Karpas-422 (cell line): ENCODE measurements at regions not wholly inside any gene's neighbourhood (a gene's known extent, or its start where the extent isn't known, plus 50 kb on each side); places are given as distances from the start of the nearest gene placed in this dataset.

Experiments used
- DNase-seq: peaks from one replicate; pipeline ENCODE4 v3.0.0-alpha.2; 2015
- H2AFZ ChIP-seq: fragments of 200-600 bp; sonication (generic); 2 replicates; pipeline ENCODE4 v1.6.1; 2014; ENCODE audit warnings: antibody characterized with exemption, low read length, mixed read lengths
- H3K27ac ChIP-seq: fragments of 200-600 bp; sonication (generic); 2 replicates; pipeline ENCODE4 v1.5.1; 2014; ENCODE audit warnings: mild to moderate bottlenecking, low read length, moderate library complexity
- H3K27me3 ChIP-seq: fragments of 200-600 bp; sonication (generic); 2 replicates; pipeline ENCODE4 v1.6.1; 2014; ENCODE audit warnings: low read length, mixed read lengths
- H3K36me3 ChIP-seq: fragments of 200-600 bp; sonication (generic); 2 replicates; pipeline ENCODE4 v1.6.1; 2014; ENCODE audit warnings: low read length, mixed read lengths; ENCODE audit not compliant: insufficient read depth
- H3K4me1 ChIP-seq: fragments of 200-600 bp; sonication (generic); 2 replicates; pipeline ENCODE4 v1.6.1; 2014; ENCODE audit warnings: mild to moderate bottlenecking, low read length, mixed read lengths
- H3K4me2 ChIP-seq: fragments of 200-600 bp; sonication (generic); 2 replicates; pipeline ENCODE4 v1.6.1; 2014; ENCODE audit warnings: low read length, low read depth, mild to moderate bottlenecking; ENCODE audit not compliant: poor library complexity, severe bottlenecking
- H3K4me3 ChIP-seq: fragments of 200-600 bp; sonication (generic); 2 replicates; pipeline ENCODE4 v1.5.1; 2014; ENCODE audit warnings: mild to moderate bottlenecking, antibody characterized with exemption, low read length, mixed read lengths
- H3K79me2 ChIP-seq: fragments of 200-600 bp; sonication (generic); 2 replicates; pipeline ENCODE4 v1.6.1; 2014; ENCODE audit warnings: mild to moderate bottlenecking, low read length, mixed read lengths
- H3K9ac ChIP-seq: fragments of 200-600 bp; sonication (generic); 2 replicates; pipeline ENCODE4 v1.6.0; 2014; ENCODE audit warnings: low read length
- H3K9me2 ChIP-seq: fragments of 200-600 bp; sonication (generic), shearing (Covaris generic); replicated peaks from 2 replicates; pipeline ENCODE4 v1.6.0; 2014; ENCODE audit warnings: mild to moderate bottlenecking, low read length, moderate library complexity; ENCODE audit not compliant: insufficient read depth
- H3K9me3 ChIP-seq: fragments of 300-700, 200-600 bp; sonication (generic); 2 replicates; pipeline ENCODE4 v1.6.1; 2014; ENCODE audit warnings: low read length, mixed read lengths
- H4K20me1 ChIP-seq: fragments of 200-600 bp; sonication (generic); 2 replicates; pipeline ENCODE4 v1.6.1; 2014; ENCODE audit warnings: mild to moderate bottlenecking, antibody characterized with exemption, low read length, low read depth; ENCODE audit not compliant: insufficient read depth

DNA sequence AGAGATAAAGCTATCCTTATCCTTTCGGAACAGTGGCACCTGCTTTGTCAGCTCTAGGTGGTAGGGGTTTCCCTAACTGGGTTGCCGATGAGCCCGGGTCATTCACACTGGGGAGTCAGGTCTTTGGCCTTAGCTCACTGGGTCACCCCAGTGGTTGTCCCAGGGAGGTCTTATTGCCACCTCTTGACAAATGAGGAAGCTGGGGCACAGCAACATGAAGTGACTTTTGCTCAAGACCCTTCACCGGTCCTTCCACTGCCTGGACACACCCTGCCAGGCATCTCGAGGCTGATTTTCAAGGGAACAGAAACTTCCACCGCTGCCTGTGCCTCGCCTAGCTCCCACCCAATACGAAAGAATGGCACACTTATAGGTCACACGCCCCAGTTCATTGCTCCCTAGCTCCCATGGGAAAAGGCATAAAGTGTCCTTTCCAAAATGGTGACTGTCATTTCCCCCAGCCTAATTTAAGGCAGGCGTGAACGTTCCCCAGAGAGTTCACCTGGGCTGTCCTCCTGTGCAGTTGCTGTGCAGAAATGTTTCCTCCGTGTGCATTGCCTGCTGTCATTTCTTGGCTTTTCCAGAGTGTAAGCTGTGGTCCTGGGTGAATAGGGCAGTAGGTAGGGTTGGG, 156.1 kb upstream of the CCND2 start:
- DNase-seq, result peak; percentile 75
- H3K4me2 ChIP-seq, result peak overlapping the region; percentile 95
- H3K27ac ChIP-seq, result peak overlapping the region; percentile 77

DNA sequence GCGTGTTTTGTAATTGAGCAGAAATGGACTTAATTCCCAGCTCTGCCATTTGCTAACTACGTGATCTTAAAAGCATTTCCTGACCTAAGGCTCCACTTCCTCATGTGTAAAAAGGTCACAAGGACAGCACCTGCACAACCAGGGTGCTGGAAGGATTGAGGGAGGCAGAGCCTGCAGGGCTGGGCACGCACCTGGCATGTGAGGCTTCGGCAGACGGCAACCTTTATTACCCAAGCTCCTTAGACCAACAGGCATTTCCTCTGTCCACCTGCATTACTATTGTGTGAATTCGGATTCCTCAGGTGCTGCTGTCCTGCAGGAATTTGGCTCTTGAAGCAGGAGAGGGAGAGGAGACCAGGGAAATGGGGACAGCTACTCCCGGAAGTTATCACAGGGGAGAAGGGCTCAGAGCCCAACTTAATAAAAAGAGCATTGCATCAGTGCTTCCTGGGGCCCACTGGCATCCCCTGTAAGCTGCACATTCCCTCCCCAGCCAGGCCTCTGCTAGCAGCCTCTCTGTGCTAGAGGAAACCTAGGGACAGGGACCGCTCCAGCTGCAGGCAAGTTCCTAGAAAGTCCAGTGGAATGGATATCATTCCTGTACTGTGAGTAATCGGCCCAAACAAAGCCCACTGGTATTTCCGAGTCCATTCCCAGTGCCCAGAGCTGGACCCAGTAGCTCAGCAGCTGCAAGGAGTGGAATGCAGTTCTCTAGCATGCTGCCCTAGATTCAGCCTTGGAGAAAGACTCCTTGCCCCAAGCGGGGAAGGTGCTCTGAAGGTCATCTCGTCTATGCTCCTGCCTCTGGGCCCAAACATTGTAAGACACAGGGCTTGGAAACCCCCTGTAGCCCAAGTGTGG, 157.1 kb upstream of the CCND2 start:
- Histone ChIP-seq H3K27me3 (no peaks in the 10 kb centered on the region), H3K4me1 (peaks cover 37% of the 10 kb centered on the region), H3K36me3 (no peaks in the 10 kb centered on the region), H3K9me3 (no peaks in the 10 kb centered on the region), H3K4me2 (peak overlapping the region; percentile 5), H3K4me3 (no peak overlapping the region), H3K9me2 (no peaks in the 10 kb centered on the region), H4K20me1 (no peaks in the 10 kb centered on the region), H3K27ac (no peak overlapping the region), H3K79me2 (no peaks in the 10 kb centered on the region), H3K9ac (no peak overlapping the region), H2AFZ (no peak overlapping the region)
- peak; percentile 58 for DNase-seq

More for the DNA sequence above, 156.1 kb upstream of the CCND2 start:
- Histone ChIP-seq H3K36me3 (no peaks in the 10 kb centered on the region), H3K27me3 (no peaks in the 10 kb centered on the region), H3K4me3 (peak overlapping the region; percentile 61), H3K79me2 (no peaks in the 10 kb centered on the region), H3K9me3 (no peaks in the 10 kb centered on the region), H4K20me1 (no peaks in the 10 kb centered on the region), H3K4me1 (peaks cover 37% of the 10 kb centered on the region), H3K9ac (0 out of 2 replicates have a peak overlapping the region, but pooled peaks have one; percentile 34), H2AFZ (no peak overlapping the region), H3K9me2 (no peaks in the 10 kb centered on the region)

DNA sequence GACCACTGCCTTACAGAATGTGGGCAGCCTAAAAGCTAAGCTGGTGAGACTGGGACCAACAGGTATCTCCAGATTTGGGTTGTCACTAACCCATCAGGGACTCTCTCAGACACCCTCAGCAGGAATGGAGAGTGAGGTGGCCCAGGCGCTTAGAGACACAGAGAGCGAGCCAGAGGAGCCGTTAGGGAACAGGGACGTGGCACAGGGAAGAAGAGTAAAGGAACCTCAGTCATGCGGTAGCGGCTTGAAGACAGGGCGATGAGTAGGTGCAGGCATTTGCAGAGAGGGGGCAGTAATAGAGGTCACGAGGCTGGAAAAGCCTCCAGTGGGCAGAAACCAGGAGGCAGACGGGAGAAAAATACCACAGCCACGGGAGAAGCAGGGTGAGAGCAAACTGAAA, 158.0 kb upstream of the CCND2 start:
- Histone ChIP-seq H3K27ac (no peak overlapping the region), H4K20me1 (no peaks in the 10 kb centered on the region), H3K79me2 (no peaks in the 10 kb centered on the region), H2AFZ (no peak overlapping the region), H3K9ac (no peak overlapping the region), H3K4me3 (no peak overlapping the region), H3K27me3 (no peaks in the 10 kb centered on the region), H3K9me2 (no peaks in the 10 kb centered on the region), H3K9me3 (no peaks in the 10 kb centered on the region), H3K36me3 (no peaks in the 10 kb centered on the region), H3K4me1 (peaks cover 37% of the 10 kb centered on the region), H3K4me2 (no peak overlapping the region)
- no peak for DNase-seq

DNA sequence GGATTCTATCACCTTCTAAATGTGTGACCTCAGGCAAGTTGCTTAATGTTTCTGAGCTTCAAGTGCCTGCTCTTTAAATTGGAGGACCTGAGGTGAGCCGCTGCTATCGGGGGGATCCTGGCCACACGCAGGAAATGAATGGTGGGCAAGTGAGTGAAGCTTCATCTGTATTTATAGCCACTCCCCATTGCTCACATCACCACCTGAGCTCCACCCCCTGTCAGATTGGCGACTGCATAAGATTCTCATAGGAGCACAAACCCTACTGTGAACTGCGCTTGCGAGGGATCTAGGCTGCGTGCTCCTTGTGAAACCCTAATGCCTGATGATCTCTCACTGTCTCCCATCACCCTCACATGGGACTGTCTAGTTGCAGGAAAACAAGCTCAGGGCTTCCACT, 158.6 kb upstream of the CCND2 start:
- no peaks in the 10 kb centered on the region for H3K36me3 ChIP-seq
- no peaks in the 10 kb centered on the region for H3K27me3 ChIP-seq
- H3K9ac ChIP-seq, result no peak overlapping the region
- no peak overlapping the region for H3K27ac ChIP-seq
- peaks cover 37% of the 10 kb centered on the region for H3K4me1 ChIP-seq
- H3K4me2 ChIP-seq, result no peak overlapping the region
- no peak overlapping the region for H2AFZ ChIP-seq
- no peak for DNase-seq
- H3K79me2 ChIP-seq, result no peaks in the 10 kb centered on the region
- H3K9me3 ChIP-seq, result no peaks in the 10 kb centered on the region
- no peak overlapping the region for H3K4me3 ChIP-seq
- no peaks in the 10 kb centered on the region for H3K9me2 ChIP-seq
- H4K20me1 ChIP-seq, result no peaks in the 10 kb centered on the region

DNA sequence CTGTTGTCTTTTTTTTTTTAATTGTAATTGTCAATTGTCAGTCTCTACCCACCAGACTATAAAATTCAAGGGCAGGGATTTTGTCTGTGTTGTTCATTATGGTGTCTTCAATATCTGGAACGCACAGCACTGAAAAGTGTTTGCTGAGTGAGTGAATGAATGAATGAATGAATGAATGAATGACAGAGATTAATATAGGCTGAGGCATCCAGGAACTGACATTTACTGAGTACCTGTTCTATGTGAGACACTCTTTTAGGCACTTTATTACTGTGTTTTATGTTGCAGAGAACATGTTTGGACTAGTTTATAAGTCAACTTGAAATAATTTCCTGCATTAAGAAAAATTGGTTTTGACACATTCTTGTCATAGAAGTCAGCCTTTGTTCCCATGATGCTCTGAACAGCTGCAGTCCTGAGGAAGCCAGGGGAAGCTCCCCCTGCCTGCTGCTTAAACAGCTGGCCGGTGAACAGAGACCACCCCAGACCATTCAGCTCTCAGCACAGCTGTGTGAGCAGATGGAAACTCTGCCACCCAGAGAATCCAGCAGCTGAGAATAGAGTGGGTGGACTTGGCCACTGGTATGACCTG, 160.7 kb upstream of the CCND2 start:
- Histone ChIP-seq H3K9me3 (no peaks in the 10 kb centered on the region), H3K9me2 (no peaks in the 10 kb centered on the region), H3K4me3 (no peak overlapping the region), H4K20me1 (no peaks in the 10 kb centered on the region), H2AFZ (no peak overlapping the region), H3K79me2 (no peaks in the 10 kb centered on the region), H3K27me3 (no peaks in the 10 kb centered on the region), H3K4me1 (peaks cover 22% of the 10 kb centered on the region), H3K4me2 (no peak overlapping the region), H3K27ac (no peak overlapping the region), H3K36me3 (no peaks in the 10 kb centered on the region), H3K9ac (no peak overlapping the region)
- DNase-seq, result no peak

DNA sequence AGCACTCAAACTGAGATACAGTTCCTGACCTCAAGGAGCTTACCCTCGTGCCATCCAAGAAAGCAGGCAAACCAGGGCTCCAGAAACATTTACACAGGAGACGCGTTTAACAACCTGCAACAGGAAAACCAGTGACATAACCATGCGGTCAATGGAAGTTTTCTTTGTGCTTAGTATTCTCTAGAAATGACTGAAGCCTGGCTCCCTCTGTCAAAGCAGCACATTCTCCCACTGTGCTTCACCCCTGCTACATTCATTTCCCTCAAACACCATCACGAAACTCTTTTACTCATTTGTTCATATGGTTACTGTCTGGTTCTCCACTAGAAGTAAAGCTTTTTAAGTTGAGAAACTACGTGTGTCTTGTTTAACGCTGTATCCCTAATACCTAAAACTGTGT, 161.3 kb upstream of the CCND2 start:
- H3K9me3 ChIP-seq, result no peaks in the 10 kb centered on the region
- H3K9ac ChIP-seq, result no peak overlapping the region
- no peak for DNase-seq
- no peaks in the 10 kb centered on the region for H3K9me2 ChIP-seq
- no peaks in the 10 kb centered on the region for H3K36me3 ChIP-seq
- no peak overlapping the region for H3K27ac ChIP-seq
- H2AFZ ChIP-seq, result no peak overlapping the region
- no peaks in the 10 kb centered on the region for H4K20me1 ChIP-seq
- no peaks in the 10 kb centered on the region for H3K79me2 ChIP-seq
- H3K4me1 ChIP-seq, result peaks cover 16% of the 10 kb centered on the region
- no peaks in the 10 kb centered on the region for H3K27me3 ChIP-seq
- no peak overlapping the region for H3K4me2 ChIP-seq
- no peak overlapping the region for H3K4me3 ChIP-seq

DNA sequence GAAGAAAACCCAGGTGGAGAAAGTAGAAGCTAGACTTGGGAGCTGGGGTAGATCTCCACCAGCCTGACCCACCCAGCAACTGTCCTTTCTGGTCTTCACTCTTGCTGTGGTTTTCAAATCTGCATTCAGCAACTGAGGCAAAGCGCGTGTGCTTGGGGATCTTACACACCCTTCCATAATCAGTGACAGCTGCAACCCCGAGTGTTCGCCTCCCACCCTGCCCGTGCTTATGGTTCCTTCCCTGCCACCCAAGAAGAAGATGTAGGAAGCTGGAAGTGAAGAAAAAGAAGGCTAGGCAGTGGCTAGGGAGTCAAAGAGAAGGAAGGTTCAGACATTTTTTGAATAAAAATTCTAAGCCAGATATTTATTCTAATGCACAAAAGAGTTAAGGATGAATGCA, 162.6 kb upstream of the CCND2 start:
- DNase-seq, result no peak
- Histone ChIP-seq H3K4me3 (no peak overlapping the region), H3K79me2 (no peaks in the 10 kb centered on the region), H3K4me1 (peaks cover 4% of the 10 kb centered on the region), H3K36me3 (no peaks in the 10 kb centered on the region), H4K20me1 (no peaks in the 10 kb centered on the region), H3K4me2 (no peak overlapping the region), H3K27me3 (no peaks in the 10 kb centered on the region), H3K9me3 (no peaks in the 10 kb centered on the region), H3K9me2 (no peaks in the 10 kb centered on the region), H3K9ac (no peak overlapping the region), H2AFZ (no peak overlapping the region), H3K27ac (no peak overlapping the region)

DNA sequence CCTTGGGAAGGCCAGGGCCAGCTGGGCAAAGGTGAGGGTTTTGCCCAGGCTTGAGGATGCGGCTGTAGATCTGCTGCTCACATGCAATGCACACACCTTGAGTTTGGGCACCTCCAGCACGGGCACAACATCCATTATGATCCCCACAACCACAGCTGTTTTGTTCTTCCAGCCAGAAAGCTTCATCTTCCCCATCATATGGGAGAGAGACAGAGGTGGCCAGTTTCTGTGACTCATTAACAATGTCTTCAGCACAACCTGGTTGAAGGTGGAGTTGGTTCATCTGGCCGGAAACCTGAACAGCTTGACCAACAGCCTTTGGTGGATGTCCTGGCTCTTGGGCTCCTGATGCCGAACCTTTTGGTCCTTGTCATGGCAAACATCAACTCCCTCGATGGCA, 163.7 kb upstream of the CCND2 start:
- no peak overlapping the region for H3K9ac ChIP-seq
- no peak overlapping the region for H3K4me2 ChIP-seq
- H3K4me1 ChIP-seq, result no peaks in the 10 kb centered on the region
- DNase-seq, result no peak
- H3K4me3 ChIP-seq, result no peak overlapping the region
- H3K27ac ChIP-seq, result no peak overlapping the region
- H4K20me1 ChIP-seq, result no peaks in the 10 kb centered on the region
- H3K9me3 ChIP-seq, result no peaks in the 10 kb centered on the region
- no peak overlapping the region for H2AFZ ChIP-seq
- H3K79me2 ChIP-seq, result no peaks in the 10 kb centered on the region
- no peaks in the 10 kb centered on the region for H3K36me3 ChIP-seq
- no peaks in the 10 kb centered on the region for H3K9me2 ChIP-seq
- no peaks in the 10 kb centered on the region for H3K27me3 ChIP-seq
